Activated CD4-positive, alpha-beta memory T cell treated with anti-CD3 and anti-CD28 coated beads, Interleukin-2, amount 10 ng/mL, durations not matched to agents 7 days and 5 days (primary cell): ENCODE measurements at regions not wholly inside any gene's neighbourhood (a gene's known extent, or its start where the extent isn't known, plus 50 kb on each side); places are given as distances from the start of the nearest gene placed in this dataset.

Source experiments
- CTCF ChIA-PET: fragments of 350-600 bp; sonication (Branson Sonifier 250); formaldehyde crosslinking; loops from one replicate; lab custom pipeline; 2021; ENCODE audit warnings: antibody characterized with exemption, inconsistent platforms; lab: Charles Lee
- POLR2A ChIA-PET: fragments of 350-600 bp; sonication (Branson Sonifier 250); formaldehyde crosslinking; loops from one replicate; lab custom pipeline; 2021; ENCODE audit warnings: antibody characterized with exemption; lab: Charles Lee
- DNase-seq: peaks from one replicate; pipeline ENCODE4 v3.0.0-alpha.2; 2020
- H3K27ac Mint-ChIP-seq: one replicate; pipeline ENCODE4 v1.8.0; 2021; ENCODE audit warnings: mild to moderate bottlenecking, mixed read lengths
- H3K27me3 Mint-ChIP-seq: one replicate; pipeline ENCODE4 v1.8.0; 2021; ENCODE audit warnings: mixed read lengths
- H3K36me3 Mint-ChIP-seq: one replicate; pipeline ENCODE4 v1.8.0; 2021; ENCODE audit warnings: low read depth, mixed read lengths
- H3K4me1 Mint-ChIP-seq: one replicate; pipeline ENCODE4 v1.8.0; 2021; ENCODE audit warnings: mixed read lengths
- H3K4me3 Mint-ChIP-seq: one replicate; pipeline ENCODE4 v1.8.0; 2021; ENCODE audit warnings: mild to moderate bottlenecking, mixed read lengths
- H3K9me3 Mint-ChIP-seq: one replicate; pipeline ENCODE4 v1.8.0; 2021; ENCODE audit warnings: mixed read lengths

DNA sequence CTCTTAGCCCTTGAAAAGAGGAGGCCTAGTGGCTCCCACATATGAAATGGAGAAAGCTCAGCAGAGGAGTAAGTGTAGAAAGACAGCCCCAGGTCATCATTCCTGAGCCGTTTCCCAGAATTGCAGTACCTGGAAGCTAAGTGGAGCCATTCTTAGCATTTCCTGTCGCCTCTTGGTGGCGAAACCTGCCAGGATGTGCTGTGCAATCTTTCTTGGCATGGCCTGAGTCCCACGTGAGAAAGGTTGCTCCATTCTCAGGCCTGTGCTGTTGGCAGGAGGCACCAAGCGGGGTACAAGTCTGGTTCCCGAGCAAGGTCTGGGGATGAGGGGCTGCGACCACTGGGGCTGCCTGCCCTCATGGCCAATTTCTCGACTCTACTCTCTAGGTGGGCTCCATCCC lies 207.2 kb upstream of the TPM1 start:
- no peak overlapping the region for H3K27ac Mint-ChIP-seq
- ChIA-PET CTCF (no interaction called here), POLR2A (no interaction called here)
- H3K27me3 Mint-ChIP-seq: no peaks in the 10 kb centered on the region
- H3K4me3 Mint-ChIP-seq: no peak overlapping the region
- no peaks in the 10 kb centered on the region for H3K36me3 Mint-ChIP-seq
- DNase-seq: no peak
- no peaks in the 10 kb centered on the region for H3K9me3 Mint-ChIP-seq
- H3K4me1 Mint-ChIP-seq: peaks cover 2% of the 10 kb centered on the region

DNA sequence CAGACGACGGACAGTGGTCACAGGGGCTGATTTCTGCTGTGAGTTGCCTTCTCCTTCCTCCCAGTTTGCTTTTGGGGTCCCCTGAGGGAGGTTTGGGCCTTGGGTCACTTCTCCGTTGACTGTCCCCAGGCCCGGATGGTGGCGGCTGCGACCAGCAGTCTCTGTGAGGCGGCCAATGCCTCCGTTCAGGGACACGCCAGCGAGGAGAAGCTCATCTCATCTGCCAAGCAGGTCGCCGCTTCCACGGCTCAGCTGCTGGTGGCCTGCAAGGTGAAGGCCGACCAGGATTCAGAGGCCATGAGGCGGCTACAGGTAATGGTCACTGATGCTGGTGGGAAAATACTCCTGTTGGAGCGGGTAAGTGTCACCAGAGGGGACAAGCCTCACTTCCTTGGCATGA lies 206.8 kb upstream of the TPM1 start:
- no peaks in the 10 kb centered on the region for H3K9me3 Mint-ChIP-seq
- H3K27ac Mint-ChIP-seq: no peak overlapping the region
- H3K4me3 Mint-ChIP-seq: no peak overlapping the region
- ChIA-PET CTCF (no interaction called here), POLR2A (no interaction called here)
- H3K27me3 Mint-ChIP-seq: no peaks in the 10 kb centered on the region
- H3K4me1 Mint-ChIP-seq: peaks cover 2% of the 10 kb centered on the region
- no peak for DNase-seq
- H3K36me3 Mint-ChIP-seq: no peaks in the 10 kb centered on the region

DNA sequence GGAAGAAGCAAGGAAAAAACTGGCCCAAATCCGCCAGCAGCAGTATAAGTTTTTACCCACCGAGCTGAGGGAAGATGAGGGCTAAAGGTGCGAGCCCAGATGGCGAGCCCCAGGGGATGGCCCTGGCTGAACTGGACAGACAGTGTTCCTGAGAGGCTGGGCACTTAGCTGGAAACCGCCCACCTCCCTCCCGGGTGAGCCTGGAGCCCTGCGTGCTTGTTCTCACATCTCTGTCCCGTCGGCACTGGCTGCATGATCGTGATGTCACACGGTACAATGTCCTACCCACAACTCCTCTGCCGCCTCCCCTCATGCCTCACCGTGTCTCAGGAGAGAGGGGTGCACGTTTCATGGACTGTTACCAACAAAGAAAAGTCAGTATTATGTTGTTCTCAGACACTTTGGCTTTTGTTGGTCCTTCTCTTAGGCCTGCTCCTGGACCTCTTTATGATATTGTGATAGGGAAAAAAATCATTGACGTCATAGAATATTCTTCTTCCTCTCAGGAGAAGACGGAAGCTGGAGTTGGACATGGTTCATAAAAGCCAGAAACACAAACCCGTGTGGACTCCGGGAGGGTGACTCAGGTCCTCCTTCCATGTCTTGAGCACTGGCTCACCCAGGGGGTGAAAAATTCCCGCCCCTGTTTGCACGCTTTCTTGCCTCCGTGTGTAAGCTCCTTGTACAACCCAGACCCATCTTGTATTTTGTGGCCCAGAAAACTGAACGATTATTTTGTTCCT lies 201.8 kb upstream of the TPM1 start:
- ChIA-PET CTCF (interaction anchor here (0.8 kb wide), 1 partner anchor 253 kb away, joined by 3 read pairs; no protein-coding TSS in a partner anchor), POLR2A (no interaction called here)
- Mint-ChIP-seq H3K4me1 (no peaks in the 10 kb centered on the region), H3K4me3 (no peak overlapping the region), H3K36me3 (no peaks in the 10 kb centered on the region), H3K27me3 (peaks cover 2% of the 10 kb centered on the region), H3K9me3 (no peaks in the 10 kb centered on the region), H3K27ac (no peak overlapping the region)
- DNase-seq: no peak

DNA sequence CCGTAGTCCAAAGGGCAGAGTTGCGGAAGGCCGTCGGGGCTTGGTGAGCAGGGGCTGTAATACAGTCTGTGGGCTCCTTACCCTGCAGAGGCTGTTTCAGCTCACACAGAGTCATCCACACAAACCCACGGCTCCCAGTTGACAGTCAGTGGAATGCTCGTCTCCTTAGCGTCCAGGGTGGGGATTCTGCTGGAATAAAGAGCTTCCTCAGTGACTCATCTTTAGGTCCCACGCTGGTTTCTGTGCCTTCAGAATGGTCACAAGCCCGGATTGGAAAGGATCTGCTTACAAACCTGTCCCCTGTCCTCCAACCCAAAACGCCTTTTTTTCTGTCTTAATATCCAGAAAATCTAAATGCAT lies 201.3 kb upstream of the TPM1 start:
- H3K4me1 Mint-ChIP-seq: no peaks in the 10 kb centered on the region
- ChIA-PET CTCF (interaction anchor here (0.8 kb wide), 1 partner anchor 253 kb away, joined by 3 read pairs; no protein-coding TSS in a partner anchor), POLR2A (no interaction called here)
- DNase-seq: no peak
- H3K27ac Mint-ChIP-seq: no peak overlapping the region
- H3K4me3 Mint-ChIP-seq: no peak overlapping the region
- H3K27me3 Mint-ChIP-seq: peaks cover 2% of the 10 kb centered on the region
- H3K36me3 Mint-ChIP-seq: no peaks in the 10 kb centered on the region
- H3K9me3 Mint-ChIP-seq: no peaks in the 10 kb centered on the region

DNA sequence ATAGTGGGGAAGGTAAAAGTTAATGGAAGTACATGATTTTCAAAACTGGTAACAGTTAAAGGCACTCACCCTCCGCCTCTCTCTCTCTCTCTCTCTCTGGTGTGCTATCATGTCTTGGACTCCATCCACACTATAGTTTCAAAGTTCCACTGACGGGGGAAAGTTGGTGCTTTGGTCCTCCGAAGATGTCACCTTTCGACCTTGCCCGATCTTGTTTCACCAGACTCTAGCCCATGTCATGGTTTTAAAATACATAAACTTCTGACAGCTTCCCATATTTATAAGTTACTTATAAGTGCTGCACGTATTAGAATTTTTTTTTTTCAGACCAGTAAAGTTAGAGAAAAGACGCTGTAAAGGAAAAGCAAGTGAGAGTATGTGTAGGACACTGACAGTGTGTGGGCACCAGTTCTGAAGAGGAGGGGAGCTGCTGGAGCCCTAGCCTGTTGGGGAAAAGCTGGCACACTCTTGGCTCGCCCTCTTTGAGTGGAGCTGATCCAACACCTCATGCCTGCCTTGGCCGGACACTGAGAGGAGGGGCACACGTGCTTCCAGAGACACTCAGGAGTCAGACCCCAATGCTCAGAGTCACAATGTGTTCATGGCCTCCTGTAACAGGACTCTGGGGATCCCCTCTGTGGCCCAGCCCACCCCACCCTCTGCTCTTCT lies 200.5 kb upstream of the TPM1 start:
- Mint-ChIP-seq H3K27me3 (peaks cover 2% of the 10 kb centered on the region), H3K4me3 (no peak overlapping the region), H3K36me3 (no peaks in the 10 kb centered on the region), H3K27ac (no peak overlapping the region), H3K4me1 (no peaks in the 10 kb centered on the region), H3K9me3 (no peaks in the 10 kb centered on the region)
- ChIA-PET CTCF (no interaction called here), POLR2A (no interaction called here)
- no peak for DNase-seq

DNA sequence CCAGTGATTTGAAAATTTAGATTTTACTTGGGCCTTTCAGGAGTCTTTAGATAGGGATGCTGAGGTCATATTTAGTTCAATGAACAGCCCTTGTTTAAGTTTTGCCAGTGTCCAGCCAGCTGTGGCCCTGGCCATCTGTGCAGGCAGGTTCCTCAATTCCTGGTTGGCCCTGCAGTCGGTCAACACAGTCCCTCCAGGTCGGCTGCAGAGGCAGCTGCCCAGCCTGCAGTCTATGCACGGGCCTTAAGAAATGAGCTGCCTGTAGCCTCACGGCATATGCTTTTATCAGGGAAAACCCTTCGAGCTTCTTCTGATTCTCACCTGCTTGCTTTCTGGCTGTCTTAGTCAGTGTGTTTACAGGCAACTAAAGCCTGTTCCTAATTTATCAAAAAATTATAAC lies 199.2 kb upstream of the TPM1 start:
- ChIA-PET CTCF (no interaction called here), POLR2A (no interaction called here)
- Mint-ChIP-seq H3K4me3 (no peak overlapping the region), H3K27me3 (peaks cover 3% of the 10 kb centered on the region), H3K9me3 (no peaks in the 10 kb centered on the region), H3K36me3 (no peaks in the 10 kb centered on the region), H3K4me1 (no peaks in the 10 kb centered on the region), H3K27ac (no peak overlapping the region)
- no peak for DNase-seq

DNA sequence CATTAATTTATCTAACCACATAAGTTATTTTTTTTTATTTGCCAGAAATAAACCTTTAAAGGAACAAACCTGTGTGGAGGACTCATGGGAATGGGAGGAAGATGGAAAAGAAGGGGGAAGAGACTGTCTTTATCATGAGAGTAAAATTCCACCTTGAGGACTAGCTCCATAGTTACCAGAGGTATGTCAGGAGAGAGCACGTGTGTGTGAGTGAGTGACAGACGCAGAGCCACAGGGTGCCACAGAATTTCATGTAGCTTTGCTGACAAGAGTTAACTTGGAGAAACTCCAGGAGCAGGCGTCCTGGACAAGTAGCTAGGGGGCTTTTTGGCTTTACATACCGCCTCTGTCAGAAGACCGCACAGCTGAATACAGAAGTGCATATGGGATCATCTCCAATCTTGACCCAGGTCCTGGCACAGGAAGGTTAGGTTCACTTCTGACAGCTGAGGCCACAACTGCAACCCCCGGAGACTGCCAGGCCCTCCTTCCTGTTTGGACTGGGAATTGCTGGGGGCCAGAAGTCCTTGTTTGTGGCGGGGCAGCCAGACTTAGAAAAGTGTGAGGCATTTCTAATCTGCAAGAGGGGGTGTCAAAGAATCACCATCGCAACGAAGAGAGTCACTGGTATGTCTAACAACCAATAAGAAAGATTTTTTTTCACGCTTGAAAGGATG lies 197.8 kb upstream of the TPM1 start:
- no peak overlapping the region for H3K27ac Mint-ChIP-seq
- H3K4me3 Mint-ChIP-seq: no peak overlapping the region
- POLR2A ChIA-PET: no interaction called here
- H3K4me1 Mint-ChIP-seq: no peaks in the 10 kb centered on the region
- H3K9me3 Mint-ChIP-seq: no peaks in the 10 kb centered on the region
- CTCF ChIA-PET: no interaction called here
- DNase-seq: no peak
- H3K36me3 Mint-ChIP-seq: no peaks in the 10 kb centered on the region
- peaks cover 7% of the 10 kb centered on the region for H3K27me3 Mint-ChIP-seq

DNA sequence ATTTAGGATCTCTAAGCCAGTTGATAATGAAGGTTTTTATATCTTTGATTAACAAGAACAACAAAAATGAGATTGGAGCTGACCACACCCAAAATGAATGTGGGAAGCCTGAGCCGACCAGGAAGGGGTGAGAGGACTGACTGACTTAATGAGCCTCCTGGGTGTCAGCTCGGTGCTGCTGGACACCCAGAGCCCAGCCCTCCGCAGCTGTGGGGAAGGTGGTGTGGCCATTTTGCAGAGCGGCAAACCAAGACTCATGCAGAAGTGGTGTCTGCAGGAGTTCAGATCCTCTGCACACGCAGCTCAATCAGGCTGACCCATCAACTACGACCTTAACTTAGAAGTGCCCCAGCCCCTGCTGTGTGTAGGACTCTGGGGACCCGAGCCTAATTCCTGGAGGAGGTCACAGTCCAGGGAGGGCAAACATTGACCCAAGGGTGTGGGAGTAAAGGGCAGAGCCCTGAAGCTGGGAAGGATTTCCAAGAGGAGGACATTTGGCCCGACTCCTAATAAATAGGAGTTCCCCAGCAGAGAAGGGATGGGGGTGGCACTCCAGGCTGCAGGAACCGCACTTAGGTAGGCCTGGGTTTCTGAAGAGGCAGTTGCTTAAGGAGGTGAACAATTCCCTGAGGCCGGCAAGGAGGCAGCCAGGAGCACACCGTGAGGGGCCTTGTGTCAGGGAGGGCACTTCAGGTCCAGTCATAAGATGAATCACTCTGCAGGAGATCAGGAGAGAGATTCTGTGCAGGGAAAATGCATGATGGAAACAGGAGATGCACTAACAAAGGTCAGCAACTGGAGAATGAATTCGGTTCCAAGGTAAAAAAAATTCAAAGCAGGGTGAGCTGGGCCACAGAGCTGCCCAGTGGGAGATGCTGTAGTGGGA lies 197.1 kb upstream of the TPM1 start:
- CTCF ChIA-PET: no interaction called here
- Mint-ChIP-seq H3K27ac (no peak overlapping the region), H3K4me1 (no peaks in the 10 kb centered on the region), H3K9me3 (no peaks in the 10 kb centered on the region), H3K27me3 (peaks cover 7% of the 10 kb centered on the region), H3K4me3 (no peak overlapping the region), H3K36me3 (no peaks in the 10 kb centered on the region)
- DNase-seq: no peak
- POLR2A ChIA-PET: no interaction called here

DNA sequence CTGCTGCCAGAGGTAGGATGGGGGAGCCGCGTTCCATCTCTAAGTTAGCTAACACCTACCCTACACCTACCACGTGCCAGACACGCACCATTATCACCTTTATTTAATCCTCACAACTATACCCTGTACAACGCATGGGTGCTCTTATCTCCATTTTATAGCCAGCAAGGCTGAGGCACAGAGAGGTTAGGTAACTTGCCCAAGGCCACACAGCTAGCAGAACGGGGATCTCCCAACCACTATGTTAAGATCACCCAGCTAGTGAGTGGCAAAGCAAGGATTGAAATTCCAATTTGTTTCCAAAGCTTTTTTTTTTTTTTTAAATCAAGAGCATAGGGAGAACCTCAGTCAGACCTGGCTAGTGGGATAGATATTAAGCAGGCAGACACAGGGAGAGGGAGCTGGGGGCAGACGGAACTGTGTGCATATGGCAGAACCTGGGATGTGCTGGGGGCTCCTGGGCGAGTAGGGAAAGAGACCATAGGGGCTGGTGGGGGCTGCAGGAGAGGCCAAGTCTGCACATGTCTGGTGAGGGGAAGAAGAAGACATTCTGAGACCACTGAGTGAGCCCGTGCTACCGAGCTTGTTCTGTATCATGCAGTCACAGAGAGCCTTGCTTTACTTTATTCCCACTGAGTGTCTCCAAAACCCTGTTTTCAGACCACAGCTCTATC lies 196.3 kb upstream of the TPM1 start:
- CTCF ChIA-PET: interaction anchor here (1.5 kb wide), 1 partner anchor 248 kb away, joined by 6 read pairs; no protein-coding TSS in a partner anchor
- H3K36me3 Mint-ChIP-seq: no peaks in the 10 kb centered on the region
- H3K9me3 Mint-ChIP-seq: no peaks in the 10 kb centered on the region
- DNase-seq: no peak
- no peak overlapping the region for H3K4me3 Mint-ChIP-seq
- POLR2A ChIA-PET: no interaction called here
- H3K27me3 Mint-ChIP-seq: peaks cover 7% of the 10 kb centered on the region
- no peak overlapping the region for H3K27ac Mint-ChIP-seq
- H3K4me1 Mint-ChIP-seq: no peaks in the 10 kb centered on the region

DNA sequence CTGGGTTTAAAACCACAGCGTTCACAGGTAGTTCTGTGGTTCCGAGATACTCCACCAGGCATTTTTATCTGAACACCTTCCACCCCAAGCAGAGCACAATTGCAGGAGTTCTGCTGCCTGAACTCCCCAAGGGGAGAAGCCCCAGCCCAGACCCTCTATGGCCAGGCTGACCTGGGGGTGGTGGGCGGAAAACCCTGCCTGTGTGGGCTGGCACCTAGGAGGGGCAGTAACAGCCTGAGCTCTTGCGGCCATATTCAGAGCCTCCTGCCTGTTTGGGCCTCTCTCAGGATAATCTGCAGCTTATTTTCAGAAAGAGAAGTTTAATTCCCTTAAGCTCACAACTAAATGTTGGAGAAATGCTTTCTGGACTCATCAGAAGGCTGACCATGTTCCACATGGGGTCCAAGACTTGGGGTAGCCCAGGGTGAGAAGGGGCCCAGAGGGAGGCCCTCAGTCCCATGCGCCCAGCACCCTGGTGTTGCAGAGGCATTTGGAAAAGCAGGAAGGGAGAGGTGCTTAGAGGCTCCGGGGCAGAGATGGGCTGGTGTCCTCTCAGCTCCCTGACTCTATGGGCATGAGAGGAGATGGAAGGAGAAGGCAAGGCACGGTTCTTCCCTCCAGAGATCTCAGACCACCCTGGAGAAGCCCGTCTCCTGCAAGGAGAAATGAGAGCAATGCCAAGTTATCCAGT lies 195.6 kb upstream of the TPM1 start:
- POLR2A ChIA-PET: no interaction called here
- Mint-ChIP-seq H3K4me1 (no peaks in the 10 kb centered on the region), H3K27me3 (peaks cover 7% of the 10 kb centered on the region), H3K27ac (no peak overlapping the region), H3K9me3 (no peaks in the 10 kb centered on the region), H3K4me3 (no peak overlapping the region), H3K36me3 (no peaks in the 10 kb centered on the region)
- CTCF ChIA-PET: interaction anchor here (1.5 kb wide), 1 partner anchor 248 kb away, joined by 6 read pairs; no protein-coding TSS in a partner anchor
- DNase-seq: no peak

DNA sequence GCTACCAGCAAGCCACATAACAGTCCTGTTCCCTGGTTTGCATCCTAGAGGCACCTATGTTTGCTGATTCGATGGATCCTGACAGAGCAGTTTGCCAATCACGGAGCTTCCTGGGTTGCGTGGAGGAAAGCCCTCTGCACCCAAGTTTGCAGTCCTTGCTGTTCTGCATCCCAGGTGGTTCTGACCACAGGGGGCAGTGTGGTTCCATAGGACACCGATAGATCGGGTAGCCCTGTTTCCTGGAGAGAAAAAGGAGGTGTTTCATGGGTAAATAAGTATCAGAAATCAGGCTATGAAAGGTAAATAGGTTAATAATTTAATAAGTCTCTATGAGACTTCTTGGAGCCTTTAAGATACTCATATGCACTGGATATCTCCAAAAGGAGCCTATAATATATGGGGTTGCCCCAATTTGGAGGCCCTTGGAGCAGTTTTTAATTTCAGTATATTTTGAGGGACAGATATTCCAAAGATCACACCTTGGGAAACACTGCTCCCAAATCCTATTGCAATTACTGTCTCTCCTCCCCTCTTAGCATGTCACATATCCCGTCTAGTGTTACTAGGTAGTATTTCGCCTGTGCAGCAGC lies 194.6 kb upstream of the TPM1 start:
- peaks cover 7% of the 10 kb centered on the region for H3K27me3 Mint-ChIP-seq
- no peaks in the 10 kb centered on the region for H3K4me1 Mint-ChIP-seq
- peak; percentile 47 for DNase-seq
- no peak overlapping the region for H3K27ac Mint-ChIP-seq
- POLR2A ChIA-PET: no interaction called here
- CTCF ChIA-PET: interaction anchor here (1.0 to 1.5 kb wide), 2 partner anchors 247 kb away, joined by 3 to 6 read pairs; no protein-coding TSS in a partner anchor
- H3K36me3 Mint-ChIP-seq: no peaks in the 10 kb centered on the region
- no peak overlapping the region for H3K4me3 Mint-ChIP-seq
- H3K9me3 Mint-ChIP-seq: no peaks in the 10 kb centered on the region
